ENCODE measurements at regions not wholly inside any gene's neighbourhood (a gene's known extent, or its start where the extent isn't known, plus 50 kb on each side); places are given as distances from the start of the nearest gene placed in this dataset.

DNA sequence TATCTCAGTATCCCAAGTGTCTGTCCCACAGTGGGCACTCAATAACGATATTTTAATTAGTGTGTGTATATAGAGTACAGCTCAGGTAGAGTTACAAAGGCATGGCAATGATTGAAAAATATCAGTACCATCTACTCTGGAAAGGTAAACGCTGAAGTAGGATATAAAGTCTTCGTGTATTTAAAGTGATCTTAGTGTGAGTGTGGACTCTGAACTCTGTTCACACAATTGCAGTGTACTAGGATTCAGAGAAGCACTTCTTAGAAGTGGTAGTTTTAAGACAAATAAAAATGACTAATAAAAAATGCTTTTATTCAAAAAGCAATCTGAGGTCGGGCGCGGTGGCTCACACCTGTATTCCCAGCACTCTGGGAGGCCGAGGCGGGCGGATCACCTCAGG is 62.9 kb upstream of the RAP2B start:
- TF ChIP-seq, protein P1, sequence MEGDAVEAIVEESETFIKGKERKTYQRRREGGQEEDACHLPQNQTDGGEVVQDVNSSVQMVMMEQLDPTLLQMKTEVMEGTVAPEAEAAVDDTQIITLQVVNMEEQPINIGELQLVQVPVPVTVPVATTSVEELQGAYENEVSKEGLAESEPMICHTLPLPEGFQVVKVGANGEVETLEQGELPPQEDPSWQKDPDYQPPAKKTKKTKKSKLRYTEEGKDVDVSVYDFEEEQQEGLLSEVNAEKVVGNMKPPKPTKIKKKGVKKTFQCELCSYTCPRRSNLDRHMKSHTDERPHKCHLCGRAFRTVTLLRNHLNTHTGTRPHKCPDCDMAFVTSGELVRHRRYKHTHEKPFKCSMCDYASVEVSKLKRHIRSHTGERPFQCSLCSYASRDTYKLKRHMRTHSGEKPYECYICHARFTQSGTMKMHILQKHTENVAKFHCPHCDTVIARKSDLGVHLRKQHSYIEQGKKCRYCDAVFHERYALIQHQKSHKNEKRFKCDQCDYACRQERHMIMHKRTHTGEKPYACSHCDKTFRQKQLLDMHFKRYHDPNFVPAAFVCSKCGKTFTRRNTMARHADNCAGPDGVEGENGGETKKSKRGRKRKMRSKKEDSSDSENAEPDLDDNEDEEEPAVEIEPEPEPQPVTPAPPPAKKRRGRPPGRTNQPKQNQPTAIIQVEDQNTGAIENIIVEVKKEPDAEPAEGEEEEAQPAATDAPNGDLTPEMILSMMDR (IDR thresholded peaks at IDR 0.05), result no peak
- no peak for TF ChIP-seq ZFX (IDR thresholded peaks at IDR 0.05; ENCODE audit: borderline replicate concordance)

All from 22Rv1 (cell line).